Neural crest cell (in vitro differentiated cells): ENCODE measurements at regions not wholly inside any gene's neighbourhood (a gene's known extent, or its start where the extent isn't known, plus 50 kb on each side); places are given as distances from the start of the nearest gene placed in this dataset.

ENCODE experiments used
- DNase-seq: peaks from one replicate; pipeline ENCODE4 v3.0.0; 2021; ENCODE audit warnings: low read depth, mixed read lengths, low spot score
- H3K27ac Mint-ChIP-seq: one replicate; pipeline ENCODE4 v1.8.0; 2021; ENCODE audit warnings: mild to moderate bottlenecking, mixed read lengths; ENCODE audit not compliant: unreplicated experiment
- H3K27me3 Mint-ChIP-seq: 2 replicates; pipeline ENCODE4 v1.8.0; 2021; ENCODE audit warnings: low read depth, mild to moderate bottlenecking, mixed read lengths
- H3K36me3 Mint-ChIP-seq: 2 replicates; pipeline ENCODE4 v1.8.0; 2021; ENCODE audit warnings: low read depth, mild to moderate bottlenecking, mixed read lengths
- H3K4me1 Mint-ChIP-seq: 2 replicates; pipeline ENCODE4 v1.8.0; 2021; ENCODE audit warnings: mixed read lengths
- H3K4me3 Mint-ChIP-seq: one replicate; pipeline ENCODE4 v1.8.0; 2021; ENCODE audit warnings: mild to moderate bottlenecking, mixed read lengths
- H3K9me3 Mint-ChIP-seq: 2 replicates; pipeline ENCODE4 v1.8.0; 2021; ENCODE audit warnings: mixed read lengths
- CTCF ChIP-seq: fragments of 200-600 bp; sonication (generic); conservative IDR thresholded peaks from 2 replicates; pipeline ENCODE4 v1.5.0; 2021; ENCODE audit warnings: antibody characterized with exemption, mild to moderate bottlenecking

- no peak overlapping the region for H3K4me3 Mint-ChIP-seq
- no peaks in the 10 kb centered on the region for H3K4me1 Mint-ChIP-seq
- no peaks in the 10 kb centered on the region for H3K36me3 Mint-ChIP-seq
- no peak overlapping the region for H3K27ac Mint-ChIP-seq
- no peak for DNase-seq
- H3K27me3 Mint-ChIP-seq = no peaks in the 10 kb centered on the region
- peaks cover 12% of the 10 kb centered on the region for H3K9me3 Mint-ChIP-seq
- no peak for TF ChIP-seq CTCF
These were observed 123.3 kb upstream of the USP24 start for GRCh38 chr1:55338448-55338820.

GRCh38 chr1:55337801-55338447 lies 122.8 kb upstream of the USP24 start:
- no peaks in the 10 kb centered on the region for H3K36me3 Mint-ChIP-seq

GRCh38 chr1:55334797-55335196 lies 119.6 kb upstream of the USP24 start:
- no peaks in the 10 kb centered on the region for H3K4me1 Mint-ChIP-seq
- no peak for DNase-seq
- no peaks in the 10 kb centered on the region for H3K27me3 Mint-ChIP-seq
- peaks cover 7% of the 10 kb centered on the region for H3K9me3 Mint-ChIP-seq
- no peak for TF ChIP-seq CTCF
- no peak overlapping the region for H3K4me3 Mint-ChIP-seq
- H3K27ac Mint-ChIP-seq = no peak overlapping the region
- no peaks in the 10 kb centered on the region for H3K36me3 Mint-ChIP-seq

More at GRCh38 chr1:55337801-55338447, 122.8 kb upstream of the USP24 start:
- Mint-ChIP-seq H3K27me3 (no peaks in the 10 kb centered on the region), H3K27ac (no peak overlapping the region), H3K4me3 (no peak overlapping the region), H3K9me3 (peaks cover 12% of the 10 kb centered on the region), H3K4me1 (no peaks in the 10 kb centered on the region)
- DNase-seq = no peak
- peak; percentile 55 for TF ChIP-seq CTCF

- Mint-ChIP-seq H3K36me3 (no peaks in the 10 kb centered on the region), H3K27me3 (no peaks in the 10 kb centered on the region), H3K4me3 (no peak overlapping the region), H3K27ac (no peak overlapping the region), H3K9me3 (peaks cover 6% of the 10 kb centered on the region), H3K4me1 (no peaks in the 10 kb centered on the region)
- no peak for DNase-seq
- no peak for TF ChIP-seq CTCF
These were observed 119.0 kb upstream of the USP24 start for GRCh38 chr1:55334160-55334559.

- Mint-ChIP-seq H3K27ac (no peak overlapping the region), H3K4me1 (no peaks in the 10 kb centered on the region), H3K36me3 (no peaks in the 10 kb centered on the region), H3K4me3 (no peak overlapping the region), H3K9me3 (peaks cover 6% of the 10 kb centered on the region), H3K27me3 (no peaks in the 10 kb centered on the region)
- no peak for DNase-seq
- TF ChIP-seq CTCF = no peak
These were observed 118.3 kb upstream of the USP24 start for GRCh38 chr1:55333461-55333860.

GRCh38 chr1:55331351-55331750 lies 116.2 kb upstream of the USP24 start:
- Mint-ChIP-seq H3K4me1 (no peaks in the 10 kb centered on the region), H3K9me3 (peaks cover 2% of the 10 kb centered on the region), H3K27ac (no peak overlapping the region), H3K27me3 (no peaks in the 10 kb centered on the region), H3K4me3 (no peak overlapping the region), H3K36me3 (no peaks in the 10 kb centered on the region)
- no peak for DNase-seq
- no peak for TF ChIP-seq CTCF
